HCT116 (cell line): ENCODE measurements at regions not wholly inside any gene's neighbourhood (a gene's known extent, or its start where the extent isn't known, plus 50 kb on each side); places are given as distances from the start of the nearest gene placed in this dataset.

Experiments used
- ATAC-seq: fragments of 200-7000 bp; cut with Tn5 transposase; 2 replicates; pipeline ENCODE4 v1.9.1; 2020; ENCODE audit warnings: mild to moderate bottlenecking, moderate library complexity
- BruUV-seq: library from RNA; stranded (reverse); fragments of 400-500 nt; replicated peaks from 2 replicates; lab custom pipeline; 2021; lab: Mats Ljungman, UMichigan
- CTCF ChIA-PET: fragments of 300-600 bp; sonication (Branson Sonifier 250); formaldehyde crosslinking; loops from one replicate; lab custom pipeline; 2021; ENCODE audit warnings: antibody characterized with exemption; lab: Charles Lee
- POLR2A ChIA-PET: fragments of 300-600, 350-600 bp; sonication (Branson Sonifier 250); formaldehyde crosslinking; loops from one replicate; lab custom pipeline; 2021; ENCODE audit warnings: antibody characterized with exemption; lab: Charles Lee
- RAD21 ChIA-PET, 2 experiments: fragments of 300-600 bp; sonication (Branson Sonifier 250); formaldehyde crosslinking; loops; one replicate each; lab custom pipeline; 2023; ENCODE audit warnings: low total read pairs in 2 of 2; ENCODE audit not compliant: uncharacterized antibody in 2 of 2, unreplicated experiment in 2 of 2, low non-redundant PET in 1 of 2; lab: Charles Lee
- DNase-seq: peaks from one replicate; pipeline ENCODE4 v3.0.0-alpha.2; 2010; ENCODE audit warnings: low read depth, low spot score
- H2AFZ ChIP-seq: fragments of 200-600 bp; shearing (Covaris generic), sonication (generic); 2 replicates; pipeline ENCODE4 v1.6.1; 2017; ENCODE audit warnings: low read depth, mixed run types, mixed read lengths, antibody characterized with exemption, low read length; ENCODE audit not compliant: poor library complexity, severe bottlenecking
- H3K27ac ChIP-seq: 2 replicates; pipeline ENCODE4 v1.5.1; 2012; ENCODE audit warnings: low read depth, low read length
- H3K27me3 ChIP-seq: fragments of 200-600 bp; sonication (generic); 2 replicates; pipeline ENCODE4 v1.6.1; 2016; ENCODE audit warnings: mixed run types, low read length, mixed read lengths; ENCODE audit not compliant: insufficient read depth
- H3K36me3 ChIP-seq, 2 experiments: fragments of 200-500 bp in 1 of 2; fragments of 200-600 bp in 1 of 2; sonication (Bioruptor generic) in 1 of 2; sonication (generic) in 1 of 2; 2 replicates each; pipeline versions ENCODE4 v1.5.1 to v1.6.1; 2014 to 2016; ENCODE audit warnings: low read length in 2 of 2, inconsistent platforms in 1 of 2, mixed read lengths in 1 of 2, mixed run types in 1 of 2; ENCODE audit not compliant: insufficient read depth in 2 of 2, control insufficient read depth in 1 of 2
- H3K4me1 ChIP-seq, 2 experiments: fragments of 200-600 bp in 1 of 2; sonication (generic) in 1 of 2; 2 replicates each; pipeline versions ENCODE4 v1.5.1 to v1.6.1; 2012 to 2017; ENCODE audit warnings: low read length in 2 of 2, inconsistent platforms in 1 of 2, mild to moderate bottlenecking in 1 of 2, mixed read lengths in 1 of 2, mixed run types in 1 of 2, moderate library complexity in 1 of 2; ENCODE audit not compliant: insufficient read depth in 2 of 2, control insufficient read depth in 1 of 2
- H3K4me2 ChIP-seq: fragments of 200-600 bp; sonication (generic); 2 replicates; pipeline ENCODE4 v1.6.1; 2017; ENCODE audit warnings: mixed run types, low read length, mixed read lengths
- H3K4me3 ChIP-seq, 2 experiments: fragments of 200-600 bp in 1 of 2; sonication (generic) in 1 of 2; replicated peaks in 1 of 2; 2 replicates each; pipeline ENCODE4 v1.5.1; 2011 to 2016; ENCODE audit warnings: low read length in 2 of 2, control low read depth in 1 of 2, low read depth in 1 of 2, mild to moderate bottlenecking in 1 of 2, mixed read lengths in 1 of 2, mixed run types in 1 of 2
- H3K79me2 ChIP-seq: fragments of 200-600 bp; sonication (generic); 2 replicates; pipeline ENCODE4 v1.6.1; 2017; ENCODE audit warnings: mild to moderate bottlenecking, mixed run types, low read length, moderate library complexity, mixed read lengths; ENCODE audit not compliant: insufficient read depth
- H3K9ac ChIP-seq: fragments of 200-600 bp; sonication (generic); 2 replicates; pipeline ENCODE4 v1.6.1; 2016; ENCODE audit warnings: low read length, mixed read lengths
- H3K9me2 ChIP-seq: fragments of 200-600 bp; sonication (generic), shearing (Covaris generic); 2 replicates; pipeline ENCODE4 v1.6.1; 2017; ENCODE audit warnings: mixed run types, mild to moderate bottlenecking, moderate library complexity; ENCODE audit not compliant: insufficient read depth
- H3K9me3 ChIP-seq, 2 experiments: fragments of 200-500 bp in 1 of 2; fragments of 200-600 bp in 1 of 2; sonication (Bioruptor generic) in 1 of 2; sonication (generic) in 1 of 2; 2 replicates each; pipeline ENCODE4 v1.6.1; 2014 to 2017; ENCODE audit warnings: low read length in 2 of 2, mixed read lengths in 2 of 2, inconsistent platforms in 1 of 2, low read depth in 1 of 2, mild to moderate bottlenecking in 1 of 2, mixed run types in 1 of 2, moderate library complexity in 1 of 2; ENCODE audit not compliant: control insufficient read depth in 1 of 2, insufficient read depth in 1 of 2
- H4K20me1 ChIP-seq: fragments of 200-600 bp; sonication (generic), shearing (Covaris generic); 2 replicates; pipeline ENCODE4 v1.6.1; 2017; ENCODE audit warnings: mixed run types, mild to moderate bottlenecking, moderate library complexity; ENCODE audit not compliant: insufficient read depth
- CTCF ChIP-seq, 3 experiments: fragments of 200-600 bp in 1 of 3; sonication (generic) in 1 of 3; IDR thresholded peaks in 2 of 3; conservative IDR thresholded peaks in 1 of 3; 2 replicates each; pipeline ENCODE4 v1.5.1; 2012 to 2017; ENCODE audit warnings: low read depth in 2 of 3, low read length in 2 of 3, antibody characterized with exemption in 1 of 3, borderline replicate concordance in 1 of 3, control low read depth in 1 of 3, mild to moderate bottlenecking in 1 of 3, mixed read lengths in 1 of 3, mixed run types in 1 of 3, moderate library complexity in 1 of 3; ENCODE audit not compliant: insufficient read depth in 1 of 3
- ELF1 ChIP-seq: IDR thresholded peaks from 2 replicates; pipeline ENCODE4 v1.6.1; 2012; ENCODE audit warnings: low read depth, borderline replicate concordance
- EZH2 ChIP-seq: fragments of 200-600 bp; sonication (generic); IDR thresholded peaks from 2 replicates; pipeline ENCODE4 v1.6.1; 2017; ENCODE audit warnings: antibody characterized with exemption, mixed run types
- FOSL1 ChIP-seq: IDR thresholded peaks from 2 replicates; pipeline ENCODE4 v1.6.1; 2012; ENCODE audit warnings: low read depth
- JUND ChIP-seq: IDR thresholded peaks from 2 replicates; pipeline ENCODE4 v1.6.1; 2012
- POLR2A ChIP-seq: IDR thresholded peaks from 2 replicates; pipeline ENCODE4 v1.7.0; 2011; ENCODE audit warnings: borderline replicate concordance; ENCODE audit not compliant: insufficient read depth, insufficient read length; ENCODE audit errors: extremely low read depth
- POLR2AphosphoS5 ChIP-seq: IDR thresholded peaks from 2 replicates; pipeline ENCODE4 v1.6.1; 2011; ENCODE audit warnings: mild to moderate bottlenecking, low read depth, low read length, moderate library complexity
- RAD21 ChIP-seq: IDR thresholded peaks from 2 replicates; pipeline ENCODE4 v1.6.1; 2012; ENCODE audit warnings: low read depth, mild to moderate bottlenecking
- REST ChIP-seq: IDR thresholded peaks from 2 replicates; pipeline ENCODE4 v1.6.1; 2012; ENCODE audit warnings: low read depth
- SIN3A ChIP-seq: IDR thresholded peaks from 2 replicates; pipeline ENCODE4 v1.6.1; 2012; ENCODE audit warnings: low read depth
- SRF ChIP-seq: IDR thresholded peaks from 2 replicates; pipeline ENCODE4 v1.6.1; 2012; ENCODE audit warnings: low read depth
- TCF7L2 ChIP-seq: IDR thresholded peaks from 2 replicates; pipeline ENCODE4 v1.7.0; 2011; ENCODE audit warnings: borderline replicate concordance, inconsistent platforms; ENCODE audit not compliant: insufficient read depth, insufficient read length; ENCODE audit errors: extremely low read depth
- YY1 ChIP-seq: IDR thresholded peaks from 2 replicates; pipeline ENCODE4 v1.6.1; 2011; ENCODE audit warnings: low read length, low read depth, moderate library complexity, mild to moderate bottlenecking; ENCODE audit not compliant: insufficient replicate concordance; ENCODE audit errors: extremely low read depth
- ZFX ChIP-seq: fragments of 450-650 bp; IDR thresholded peaks from 2 replicates; pipeline ENCODE4 v1.6.1; 2017
- intact Hi-C: fragments of 100-400 bp; cut with micrococcal nuclease; formaldehyde crosslinking; loops from 2 replicates; pipeline ENCODE4 v1.10.0; 2022
- TF ChIP-seq, protein P1 (sequence below): IDR thresholded peaks from 2 replicates; pipeline ENCODE4 v1.6.1; 2011; ENCODE audit warnings: mild to moderate bottlenecking, low read length, moderate library complexity; ENCODE audit not compliant: insufficient replicate concordance; ENCODE audit errors: extremely low read depth

DNA sequence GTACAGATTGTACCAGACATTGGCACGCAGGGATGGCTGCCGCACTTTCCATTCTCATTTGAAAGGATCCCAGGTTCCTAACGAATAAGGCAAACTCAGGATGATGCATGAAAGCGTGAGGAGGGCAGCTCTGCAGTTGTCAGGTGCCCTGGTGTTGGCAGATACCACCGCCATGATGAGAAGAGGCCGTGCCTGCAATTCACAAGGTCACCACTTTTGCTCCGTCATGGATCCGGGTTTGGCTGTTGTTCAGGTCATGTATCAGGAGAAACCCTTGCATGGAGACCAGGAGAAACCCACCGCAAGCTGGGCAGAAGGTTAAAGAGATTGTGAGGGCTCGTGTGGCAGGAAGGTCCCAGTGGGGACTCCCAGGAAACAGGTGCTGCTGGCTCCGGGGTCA, 233.2 kb downstream of the KLF6 start:
- Histone ChIP-seq H3K9ac (no peak overlapping the region), H3K4me1 (peaks cover 0 to 4% of the 10 kb centered on the region in 2 experiments; a peak in 1 of 4 replicates), H4K20me1 (no peaks in the 10 kb centered on the region), H3K9me3 (no peaks in the 10 kb centered on the region; a peak in 1 of 4 replicates), H3K9me2 (no peaks in the 10 kb centered on the region), H3K4me2 (no peak overlapping the region), H3K36me3 (no peaks in the 10 kb centered on the region), H3K79me2 (no peaks in the 10 kb centered on the region), H2AFZ (no peak overlapping the region), H3K4me3 (no peak overlapping the region), H3K27me3 (no peaks in the 10 kb centered on the region), H3K27ac (no peak overlapping the region)
- TF ChIP-seq REST (no peak), TCF7L2 (no peak), EZH2 (no peak), CTCF (IDR thresholded peaks at IDR 0.05 in 2 of 3, conservative IDR thresholded peaks at IDR 0.05 in 1 of 3; ENCODE audit: borderline replicate concordance in 1 of 3, insufficient read depth in 1 of 3, low read depth in 2 of 3, low read length in 2 of 3) (no peak), RAD21 (no peak), POLR2A (no peak), POLR2AphosphoS5 (no peak), SIN3A (no peak), YY1 (no peak), SRF (no peak), ZFX (no peak), FOSL1 (no peak), ELF1 (no peak), JUND (no peak)
- TF ChIP-seq, protein P1, sequence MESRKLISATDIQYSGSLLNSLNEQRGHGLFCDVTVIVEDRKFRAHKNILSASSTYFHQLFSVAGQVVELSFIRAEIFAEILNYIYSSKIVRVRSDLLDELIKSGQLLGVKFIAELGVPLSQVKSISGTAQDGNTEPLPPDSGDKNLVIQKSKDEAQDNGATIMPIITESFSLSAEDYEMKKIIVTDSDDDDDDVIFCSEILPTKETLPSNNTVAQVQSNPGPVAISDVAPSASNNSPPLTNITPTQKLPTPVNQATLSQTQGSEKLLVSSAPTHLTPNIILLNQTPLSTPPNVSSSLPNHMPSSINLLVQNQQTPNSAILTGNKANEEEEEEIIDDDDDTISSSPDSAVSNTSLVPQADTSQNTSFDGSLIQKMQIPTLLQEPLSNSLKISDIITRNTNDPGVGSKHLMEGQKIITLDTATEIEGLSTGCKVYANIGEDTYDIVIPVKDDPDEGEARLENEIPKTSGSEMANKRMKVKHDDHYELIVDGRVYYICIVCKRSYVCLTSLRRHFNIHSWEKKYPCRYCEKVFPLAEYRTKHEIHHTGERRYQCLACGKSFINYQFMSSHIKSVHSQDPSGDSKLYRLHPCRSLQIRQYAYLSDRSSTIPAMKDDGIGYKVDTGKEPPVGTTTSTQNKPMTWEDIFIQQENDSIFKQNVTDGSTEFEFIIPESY = no peak
- ChIA-PET RAD21 (no interaction called here), CTCF (no interaction called here), POLR2A (no interaction called here)
- no peak for ATAC-seq
- intact Hi-C loops = no loop called here
- no peak for DNase-seq
- no TSS peak for BruUV-seq
